ENCODE measurements at regions not wholly inside any gene's neighbourhood (a gene's known extent, or its start where the extent isn't known, plus 50 kb on each side); places are given as distances from the start of the nearest gene placed in this dataset.

- DNase-seq = no peak
- Mint-ChIP-seq H3K4me1 (peaks cover 9% of the 10 kb centered on the region), H3K4me3 (no peak overlapping the region), H3K36me3 (ENCODE audit: low read depth) (no peaks in the 10 kb centered on the region), H3K27me3 (ENCODE audit: insufficient read depth) (no peaks in the 10 kb centered on the region), H3K27ac (no peak overlapping the region), H3K9me3 (no peaks in the 10 kb centered on the region)
- H3K9me3 ChIP-seq (ENCODE audit: control insufficient read depth, low read length) = no peaks in the 10 kb centered on the region
- H3K36me3 ChIP-seq (ENCODE audit: control insufficient read depth, insufficient read depth, low read length) = no peaks in the 10 kb centered on the region
- H3K4me1 ChIP-seq (ENCODE audit: control insufficient read depth, insufficient read depth, low read length) = peaks cover 3% of the 10 kb centered on the region
- H3K9ac ChIP-seq (ENCODE audit: extremely low read depth, low read length, poor library complexity, severe bottlenecking) = no peak overlapping the region
- no peak overlapping the region for H3K4me3 ChIP-seq (ENCODE audit: low read length)
- no peaks in the 10 kb centered on the region for H3K27me3 ChIP-seq (ENCODE audit: control insufficient read depth, insufficient read depth, low read length, poor library complexity, severe bottlenecking)
- no peak for TF ChIP-seq CTCF (conservative IDR thresholded peaks at IDR 0.05)
- WGBS, 2 experiments (ENCODE audit: insufficient coverage in 1 of 2, insufficient read length in 1 of 2) = no CpG with 5 or more reads among the region's 1 CpG
- H3K27ac ChIP-seq (ENCODE audit: low read depth, low read length) = no peak overlapping the region
These were observed 855.9 kb upstream of the PHF14 start for GRCh38 chr7:10117815-10118214.

GRCh38 chr7:10120936-10121335 is 852.7 kb upstream of the PHF14 start:
- no peak for TF ChIP-seq CTCF (conservative IDR thresholded peaks at IDR 0.05)
- Histone ChIP-seq H3K27me3 (ENCODE audit: control insufficient read depth, insufficient read depth, low read length, poor library complexity, severe bottlenecking) (no peaks in the 10 kb centered on the region), H3K27ac (ENCODE audit: low read depth, low read length) (peak overlapping the region; percentile 41), H3K4me1 (ENCODE audit: control insufficient read depth, insufficient read depth, low read length) (peaks cover 4% of the 10 kb centered on the region), H3K4me3 (ENCODE audit: low read length) (no peak overlapping the region), H3K9me3 (ENCODE audit: control insufficient read depth, low read length) (no peaks in the 10 kb centered on the region), H3K36me3 (ENCODE audit: control insufficient read depth, insufficient read depth, low read length) (no peaks in the 10 kb centered on the region), H3K9ac (ENCODE audit: extremely low read depth, low read length, poor library complexity, severe bottlenecking) (no peak overlapping the region)
- Mint-ChIP-seq H3K9me3 (no peaks in the 10 kb centered on the region), H3K27me3 (ENCODE audit: insufficient read depth) (no peaks in the 10 kb centered on the region), H3K36me3 (ENCODE audit: low read depth) (no peaks in the 10 kb centered on the region), H3K4me3 (no peak overlapping the region), H3K4me1 (peaks cover 9% of the 10 kb centered on the region), H3K27ac (no peak overlapping the region)
- 63 to 91% methylated on average over 1 to 2 of the region's 2 CpGs for WGBS, 2 experiments (ENCODE audit: insufficient coverage in 1 of 2, insufficient read length in 1 of 2)
- no peak for DNase-seq

GRCh38 chr7:10121631-10122030 is 852.0 kb upstream of the PHF14 start:
- 78 to 88% methylated on average over 1 to 2 of the region's 2 CpGs for WGBS, 2 experiments (ENCODE audit: insufficient coverage in 1 of 2, insufficient read length in 1 of 2)
- H3K9me3 ChIP-seq (ENCODE audit: control insufficient read depth, low read length) = no peaks in the 10 kb centered on the region
- no peak for TF ChIP-seq CTCF (conservative IDR thresholded peaks at IDR 0.05)
- Mint-ChIP-seq H3K4me3 (no peak overlapping the region), H3K27ac (no peak overlapping the region), H3K9me3 (no peaks in the 10 kb centered on the region), H3K27me3 (ENCODE audit: insufficient read depth) (no peaks in the 10 kb centered on the region), H3K4me1 (peaks cover 9% of the 10 kb centered on the region), H3K36me3 (ENCODE audit: low read depth) (no peaks in the 10 kb centered on the region)
- no peaks in the 10 kb centered on the region for H3K36me3 ChIP-seq (ENCODE audit: control insufficient read depth, insufficient read depth, low read length)
- no peak overlapping the region for H3K4me3 ChIP-seq (ENCODE audit: low read length)
- H3K9ac ChIP-seq (ENCODE audit: extremely low read depth, low read length, poor library complexity, severe bottlenecking) = no peak overlapping the region
- DNase-seq = no peak
- peak overlapping the region; percentile 40 for H3K27ac ChIP-seq (ENCODE audit: low read depth, low read length)
- H3K27me3 ChIP-seq (ENCODE audit: control insufficient read depth, insufficient read depth, low read length, poor library complexity, severe bottlenecking) = no peaks in the 10 kb centered on the region
- H3K4me1 ChIP-seq (ENCODE audit: control insufficient read depth, insufficient read depth, low read length) = peaks cover 4% of the 10 kb centered on the region
